ENCODE measurements at regions not wholly inside any gene's neighbourhood (a gene's known extent, or its start where the extent isn't known, plus 50 kb on each side); places are given as distances from the start of the nearest gene placed in this dataset.

DNA sequence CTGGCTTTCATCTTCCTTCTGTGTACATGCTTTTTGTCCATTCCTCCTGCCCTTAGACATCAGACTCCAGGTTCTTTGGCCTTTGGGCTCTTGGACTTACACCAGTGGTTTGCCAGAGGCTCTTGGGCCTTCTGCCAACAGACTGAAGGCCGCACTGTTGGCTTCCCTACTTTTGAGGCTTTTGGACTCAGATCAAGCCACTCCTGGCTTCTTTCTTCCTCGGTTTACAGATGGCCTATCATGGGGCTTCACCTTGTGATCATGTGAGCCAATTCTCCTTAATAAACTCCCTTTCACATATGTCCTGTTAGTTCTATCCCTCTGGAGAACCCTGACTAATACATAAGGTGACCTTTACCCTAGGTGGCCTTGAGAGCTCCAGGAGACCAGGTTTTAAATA is 189.1 kb upstream of the CCNG1 start:
- intact Hi-C loops (cut with micrococcal nuclease), result no loop called here
- H3K4me2 ChIP-seq (ENCODE audit: low read depth, low read length), result no peak overlapping the region
- 40% methylated on average over 1 of the region's 2 CpGs; no CpG with 5 or more reads in 1 of the 2 experiments for WGBS, 2 experiments (ENCODE audit: extremely low coverage in 2 of 2, insufficient read length in 1 of 2)

More for the DNA sequence above, 189.1 kb upstream of the CCNG1 start:
- Histone ChIP-seq H2AFZ (replicated peaks; ENCODE audit: low read length, poor library complexity) (no peak overlapping the region), H2BK15ac (ENCODE audit: low read depth, low read length) (no peak overlapping the region), H3K9me3 (ENCODE audit: control insufficient read depth, insufficient read depth, low read length) (peaks cover 4% of the 10 kb centered on the region; the same call in 1 of the 2 replicates), H2AK5ac (ENCODE audit: low read depth, low read length) (no peak overlapping the region), H3K4me3 (ENCODE audit: insufficient read depth, low read depth, low read length) (no peak overlapping the region), H2BK20ac (ENCODE audit: low read depth, low read length) (no peak overlapping the region), H3K23ac (ENCODE audit: low read depth, low read length) (no peak overlapping the region), H3K56ac (ENCODE audit: extremely low read depth, insufficient read depth, low read length) (no peak overlapping the region), H3K18ac (ENCODE audit: low read depth, low read length) (no peak overlapping the region), H2AK9ac (replicated peaks; ENCODE audit: low read depth, low read length, poor library complexity) (no peak overlapping the region), H3K27me3 (ENCODE audit: control insufficient read depth, insufficient read depth, low read length) (no peaks in the 10 kb centered on the region), H3K27ac (ENCODE audit: insufficient read depth, low read length) (no peak overlapping the region), H3K4me1 (ENCODE audit: control insufficient read depth, insufficient read depth, low read length) (no peaks in the 10 kb centered on the region), H4K20me1 (ENCODE audit: insufficient read depth, low read length) (no peaks in the 10 kb centered on the region), H3K79me1 (ENCODE audit: low read depth in 1 of 2, low read length in 2 of 2) (no peaks in the 10 kb centered on the region), H3K36me3 (ENCODE audit: control insufficient read depth, insufficient read depth, low read length) (no peaks in the 10 kb centered on the region), H2BK120ac (ENCODE audit: low read depth, low read length) (no peak overlapping the region), H2BK5ac (ENCODE audit: low read depth, low read length, poor library complexity, severe bottlenecking) (no peak overlapping the region), H3K9ac (ENCODE audit: low read depth, low read length) (no peak overlapping the region), H4K8ac (ENCODE audit: low read depth in 2 of 2, low read length in 2 of 2) (no peak overlapping the region), H4K91ac (ENCODE audit: insufficient read depth, low read depth, low read length) (no peak overlapping the region), H3K4ac (ENCODE audit: low read depth, low read length) (no peak overlapping the region), H3K9me1 (ENCODE audit: insufficient read depth, low read length) (no peaks in the 10 kb centered on the region), H4K5ac (ENCODE audit: low read depth, low read length) (no peak overlapping the region), H3K14ac (replicated peaks; ENCODE audit: low read depth, low read length) (no peak overlapping the region)
- in situ Hi-C loops (cut with MboI; ENCODE audit: low sequenced_read_pairs), result no loop called here
- CTCF ChIA-PET, result interaction anchor here (0.5 kb wide), 1 partner anchor 23 kb away, joined by 5 read pairs; no protein-coding TSS in a partner anchor
- BruUV-seq (replicated peaks), result no TSS peak
- TF ChIP-seq, protein P1, sequence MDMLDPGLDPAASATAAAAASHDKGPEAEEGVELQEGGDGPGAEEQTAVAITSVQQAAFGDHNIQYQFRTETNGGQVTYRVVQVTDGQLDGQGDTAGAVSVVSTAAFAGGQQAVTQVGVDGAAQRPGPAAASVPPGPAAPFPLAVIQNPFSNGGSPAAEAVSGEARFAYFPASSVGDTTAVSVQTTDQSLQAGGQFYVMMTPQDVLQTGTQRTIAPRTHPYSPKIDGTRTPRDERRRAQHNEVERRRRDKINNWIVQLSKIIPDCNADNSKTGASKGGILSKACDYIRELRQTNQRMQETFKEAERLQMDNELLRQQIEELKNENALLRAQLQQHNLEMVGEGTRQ (IDR thresholded peaks at IDR 0.05; ENCODE audit: low read depth, low read length), result no peak
- DNase-seq (no peak), ATAC-seq (ENCODE audit: low read depth) (no peak)
- POLR2A ChIA-PET (ENCODE audit: unreplicated experiment), result no interaction called here
- dilution Hi-C loops (cut with HindIII; ENCODE audit: low sequenced_read_pairs, unreplicated experiment), result no loop called here

All from IMR-90 (cell line).